ENCODE measurements at regions not wholly inside any gene's neighbourhood (a gene's known extent, or its start where the extent isn't known, plus 50 kb on each side); places are given as distances from the start of the nearest gene placed in this dataset.
A peak's percentile ranks its signal among the peaks of the same experiment; 100 is the strongest.
"Not testable (repeated sequence)": the region's sequence is repeated elsewhere in the genome, so short reads cannot be mapped to it uniquely, and the experiment has no call there.

DNA sequence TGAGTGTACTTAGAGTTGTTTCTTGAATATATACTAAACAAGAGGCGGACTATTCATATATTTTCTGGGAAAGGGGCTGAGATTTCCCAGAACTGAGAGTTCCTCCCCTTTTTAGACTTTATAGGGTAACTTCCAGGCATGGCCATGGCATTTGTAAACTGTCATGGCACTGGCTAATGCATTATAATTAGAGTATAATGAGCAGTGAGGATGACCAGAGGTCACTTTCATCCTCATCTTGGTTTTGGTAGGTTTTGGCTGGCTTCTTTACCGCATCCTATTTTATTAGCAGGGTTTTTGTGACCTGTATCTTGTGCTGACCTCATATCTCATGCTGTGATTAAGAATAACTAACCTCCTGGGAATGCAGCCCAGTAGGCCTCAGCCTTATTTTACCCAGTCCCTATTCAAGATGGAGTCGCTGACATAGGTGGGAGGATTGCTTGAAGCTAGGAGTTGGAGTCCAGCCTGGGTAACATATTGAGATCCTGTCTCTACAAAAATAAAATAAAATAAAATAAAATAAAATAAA lies 91.4 kb downstream of the MOBP start:
- peaks cover 13% of the 10 kb centered on the region for H3K27me3 Mint-ChIP-seq (ENCODE audit: low read depth, poor library complexity)
- peaks cover 22% of the 10 kb centered on the region for H3K9me3 Mint-ChIP-seq
- no peak for DNase-seq
- H3K4me1 Mint-ChIP-seq = no peaks in the 10 kb centered on the region
- no peaks in the 10 kb centered on the region for H3K36me3 Mint-ChIP-seq (ENCODE audit: low read depth)
- no peak overlapping the region for H3K27ac Mint-ChIP-seq
- H3K4me3 Mint-ChIP-seq = no peak overlapping the region
- no peak for TF ChIP-seq CTCF (IDR thresholded peaks at IDR 0.05)

DNA sequence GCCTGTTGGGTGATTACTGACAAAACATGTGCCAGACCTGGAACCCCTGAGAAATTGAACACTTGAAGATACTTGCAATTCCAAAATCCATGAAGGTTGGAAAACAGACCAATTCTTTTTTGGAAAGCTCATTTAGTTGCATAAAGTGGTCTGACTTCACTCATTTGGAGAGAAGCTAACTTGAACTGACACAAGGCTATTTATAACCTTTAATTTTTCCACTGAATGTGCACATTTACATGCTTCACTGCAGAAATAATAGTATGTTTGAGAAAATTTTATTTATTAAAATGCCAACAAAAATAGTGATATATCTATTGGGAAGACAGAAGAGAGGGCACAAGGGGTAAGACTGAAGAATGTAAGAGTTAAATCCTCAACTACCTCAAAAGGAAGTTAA lies 92.1 kb downstream of the MOBP start:
- Mint-ChIP-seq H3K36me3 (ENCODE audit: low read depth) (no peaks in the 10 kb centered on the region), H3K4me1 (no peaks in the 10 kb centered on the region), H3K27me3 (ENCODE audit: low read depth, poor library complexity) (peaks cover 13% of the 10 kb centered on the region), H3K27ac (no peak overlapping the region), H3K4me3 (no peak overlapping the region), H3K9me3 (peaks cover 15% of the 10 kb centered on the region)
- DNase-seq = no peak
- no peak for TF ChIP-seq CTCF (IDR thresholded peaks at IDR 0.05)

DNA sequence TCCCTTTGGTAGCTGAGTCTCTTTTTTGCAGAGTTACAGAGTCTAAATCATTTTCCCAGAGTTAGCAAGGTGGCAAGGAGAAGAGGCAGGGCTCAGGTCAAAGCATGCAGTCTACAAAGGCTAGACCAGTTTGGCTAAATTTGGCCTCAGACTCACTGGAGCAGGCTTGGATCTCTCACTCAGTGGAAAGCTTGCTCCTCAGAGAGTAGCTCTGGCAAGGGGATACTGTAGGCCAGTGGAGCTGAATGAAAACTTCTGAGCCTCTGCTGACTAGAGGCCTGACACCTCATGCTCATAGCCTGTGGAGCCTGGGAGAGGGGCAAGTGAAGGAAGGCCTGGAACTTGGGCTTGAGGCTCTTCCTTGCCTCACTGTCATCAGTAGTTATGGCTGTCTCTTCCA lies 101.0 kb downstream of the MOBP start:
- H3K36me3 Mint-ChIP-seq (ENCODE audit: low read depth) = no peaks in the 10 kb centered on the region
- no peaks in the 10 kb centered on the region for H3K4me1 Mint-ChIP-seq
- H3K9me3 Mint-ChIP-seq = no peaks in the 10 kb centered on the region
- TF ChIP-seq CTCF (IDR thresholded peaks at IDR 0.05) = no peak
- DNase-seq = no peak
- no peaks in the 10 kb centered on the region for H3K27me3 Mint-ChIP-seq (ENCODE audit: low read depth, poor library complexity)
- H3K27ac Mint-ChIP-seq = no peak overlapping the region
- H3K4me3 Mint-ChIP-seq = no peak overlapping the region

DNA sequence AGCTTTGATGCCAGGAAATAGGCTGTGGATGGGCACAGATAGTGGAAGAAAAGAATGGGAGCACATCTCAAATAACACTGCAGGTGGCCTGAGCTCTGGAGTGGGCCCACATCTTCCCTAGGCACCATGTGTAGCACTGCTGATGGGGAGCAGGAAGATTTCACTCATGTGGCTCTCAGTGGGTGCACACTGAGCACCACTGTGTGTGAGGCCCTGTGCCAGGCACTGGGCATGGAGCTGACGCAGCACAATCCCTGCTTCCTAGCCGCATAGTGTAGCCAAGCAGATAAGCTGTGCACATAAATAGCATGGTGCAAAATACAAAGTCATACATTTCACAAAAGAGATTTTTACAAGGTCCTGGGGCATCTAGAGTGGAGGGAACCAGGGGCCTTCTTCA lies 101.6 kb downstream of the MOBP start:
- no peaks in the 10 kb centered on the region for H3K27me3 Mint-ChIP-seq (ENCODE audit: low read depth, poor library complexity)
- no peak for DNase-seq
- no peaks in the 10 kb centered on the region for H3K4me1 Mint-ChIP-seq
- no peak for TF ChIP-seq CTCF (IDR thresholded peaks at IDR 0.05)
- H3K36me3 Mint-ChIP-seq (ENCODE audit: low read depth) = no peaks in the 10 kb centered on the region
- no peak overlapping the region for H3K4me3 Mint-ChIP-seq
- H3K27ac Mint-ChIP-seq = no peak overlapping the region
- no peaks in the 10 kb centered on the region for H3K9me3 Mint-ChIP-seq

- Mint-ChIP-seq H3K27me3 (ENCODE audit: low read depth, poor library complexity) (no peaks in the 10 kb centered on the region), H3K27ac (no peak overlapping the region), H3K9me3 (peaks cover 3% of the 10 kb centered on the region), H3K36me3 (ENCODE audit: low read depth) (no peaks in the 10 kb centered on the region), H3K4me3 (no peak overlapping the region), H3K4me1 (peaks cover 10% of the 10 kb centered on the region)
- DNase-seq = no peak
- no peak for TF ChIP-seq CTCF (IDR thresholded peaks at IDR 0.05)
Observed at GRCh38 chr3:39573392-39573791, 105.9 kb downstream of the MOBP start.

GRCh38 chr3:39577541-39577940 lies 110.1 kb downstream of the MOBP start:
- DNase-seq = peak; percentile 7
- peak overlapping the region; percentile 76 for H3K27ac Mint-ChIP-seq
- peaks cover 15% of the 10 kb centered on the region for H3K4me1 Mint-ChIP-seq
- no peaks in the 10 kb centered on the region for H3K36me3 Mint-ChIP-seq (ENCODE audit: low read depth)
- H3K27me3 Mint-ChIP-seq (ENCODE audit: low read depth, poor library complexity) = peaks cover 3% of the 10 kb centered on the region
- peaks cover 19% of the 10 kb centered on the region for H3K9me3 Mint-ChIP-seq
- TF ChIP-seq CTCF (IDR thresholded peaks at IDR 0.05) = no peak
- H3K4me3 Mint-ChIP-seq = no peak overlapping the region

DNA sequence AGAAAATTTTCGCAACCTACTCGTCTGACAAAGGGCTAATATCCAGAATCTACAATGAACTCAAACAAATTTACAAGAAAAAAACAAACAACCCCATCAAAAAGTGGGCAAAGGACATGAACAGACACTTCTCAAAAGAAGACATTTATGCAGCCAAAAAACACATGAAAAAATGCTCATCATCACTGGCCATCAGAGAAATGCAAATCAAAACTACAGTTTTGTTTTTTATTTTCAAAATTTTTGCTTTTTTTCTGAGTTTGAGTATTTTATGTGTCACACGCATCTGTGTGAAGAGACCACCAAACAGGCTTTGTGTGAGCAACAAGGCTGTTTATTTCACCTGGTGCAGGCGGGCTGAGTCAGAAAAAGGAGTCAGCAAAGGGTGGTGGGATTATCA lies 118.7 kb downstream of the MOBP start:
- H3K4me1 Mint-ChIP-seq; H3K36me3 Mint-ChIP-seq (ENCODE audit: low read depth); H3K27me3 Mint-ChIP-seq (ENCODE audit: low read depth, poor library complexity); H3K27ac Mint-ChIP-seq; DNase-seq; H3K4me3 Mint-ChIP-seq: not testable (repeated sequence)
- H3K9me3 Mint-ChIP-seq = peaks cover 35% of the 10 kb centered on the region

All from nephron progenitor cell (in vitro differentiated cells).